Mucosa of descending colon (tissue), 3 donors: ENCODE measurements at regions not wholly inside any gene's neighbourhood (a gene's known extent, or its start where the extent isn't known, plus 50 kb on each side); places are given as distances from the start of the nearest gene placed in this dataset.

Experiments used
- ATAC-seq: fragments of 200-7000 bp; cut with Tn5 transposase; one replicate; pipeline ENCODE4 v1.9.1; 2020; ENCODE audit warnings: mild to moderate bottlenecking, moderate library complexity
- DNase-seq, 3 donors: peaks; one replicate each; pipeline ENCODE4 v3.0.0-alpha.2; 2020
- H3K36me3 ChIP-seq: fragments of 200-600 bp; one replicate; pipeline ENCODE4 v1.8.0; 2021; ENCODE audit warnings: low read depth, mild to moderate bottlenecking
- H3K4me1 ChIP-seq: fragments of 200-600 bp; one replicate; pipeline ENCODE4 v1.8.0; 2021; ENCODE audit warnings: low read depth, mild to moderate bottlenecking
- H3K4me3 ChIP-seq: fragments of 200-600 bp; one replicate; pipeline ENCODE4 v1.8.0; 2021; ENCODE audit warnings: mild to moderate bottlenecking
- H3K9me3 ChIP-seq: fragments of 200-600 bp; one replicate; pipeline ENCODE4 v1.8.0; 2021; ENCODE audit warnings: mild to moderate bottlenecking
- intact Hi-C, 2 donors: fragments of 100-400 bp; cut with DNase I in 1 of 2; cut with micrococcal nuclease in 1 of 2; formaldehyde crosslinking; loops; one replicate each; pipeline versions ENCODE4 v1.11.0 to v1.11.1; 2022; cut with DNase I, micrococcal nuclease
- TF ChIP-seq, protein P1 (sequence below): fragments of 200-600 bp; IDR thresholded peaks from one replicate; pipeline ENCODE4 v1.8.0; 2022; ENCODE audit warnings: antibody characterized with exemption, mild to moderate bottlenecking
- donor health status: DM: no; HTN: no; CAD: no; lungs with moderate emphysema.
- donor health status: DM: no; HTN: no; CAD: no.
- donor health status: DM: no; HTN: yes; CAD: no.

- no peak overlapping the region for H3K4me3 ChIP-seq
- intact Hi-C loops = no loop called here
- ATAC-seq = peak; percentile 50
- no peaks in the 10 kb centered on the region for H3K36me3 ChIP-seq
- H3K4me1 ChIP-seq = peaks cover 4% of the 10 kb centered on the region
- H3K9me3 ChIP-seq = no peaks in the 10 kb centered on the region
- TF ChIP-seq, protein P1, sequence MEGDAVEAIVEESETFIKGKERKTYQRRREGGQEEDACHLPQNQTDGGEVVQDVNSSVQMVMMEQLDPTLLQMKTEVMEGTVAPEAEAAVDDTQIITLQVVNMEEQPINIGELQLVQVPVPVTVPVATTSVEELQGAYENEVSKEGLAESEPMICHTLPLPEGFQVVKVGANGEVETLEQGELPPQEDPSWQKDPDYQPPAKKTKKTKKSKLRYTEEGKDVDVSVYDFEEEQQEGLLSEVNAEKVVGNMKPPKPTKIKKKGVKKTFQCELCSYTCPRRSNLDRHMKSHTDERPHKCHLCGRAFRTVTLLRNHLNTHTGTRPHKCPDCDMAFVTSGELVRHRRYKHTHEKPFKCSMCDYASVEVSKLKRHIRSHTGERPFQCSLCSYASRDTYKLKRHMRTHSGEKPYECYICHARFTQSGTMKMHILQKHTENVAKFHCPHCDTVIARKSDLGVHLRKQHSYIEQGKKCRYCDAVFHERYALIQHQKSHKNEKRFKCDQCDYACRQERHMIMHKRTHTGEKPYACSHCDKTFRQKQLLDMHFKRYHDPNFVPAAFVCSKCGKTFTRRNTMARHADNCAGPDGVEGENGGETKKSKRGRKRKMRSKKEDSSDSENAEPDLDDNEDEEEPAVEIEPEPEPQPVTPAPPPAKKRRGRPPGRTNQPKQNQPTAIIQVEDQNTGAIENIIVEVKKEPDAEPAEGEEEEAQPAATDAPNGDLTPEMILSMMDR = no peak
- peak in 1 of 3 donors; percentile 12 for DNase-seq
Observed at GRCh38 chr1:111565968-111566367, 53.6 kb upstream of the RAP1A start.

DNA sequence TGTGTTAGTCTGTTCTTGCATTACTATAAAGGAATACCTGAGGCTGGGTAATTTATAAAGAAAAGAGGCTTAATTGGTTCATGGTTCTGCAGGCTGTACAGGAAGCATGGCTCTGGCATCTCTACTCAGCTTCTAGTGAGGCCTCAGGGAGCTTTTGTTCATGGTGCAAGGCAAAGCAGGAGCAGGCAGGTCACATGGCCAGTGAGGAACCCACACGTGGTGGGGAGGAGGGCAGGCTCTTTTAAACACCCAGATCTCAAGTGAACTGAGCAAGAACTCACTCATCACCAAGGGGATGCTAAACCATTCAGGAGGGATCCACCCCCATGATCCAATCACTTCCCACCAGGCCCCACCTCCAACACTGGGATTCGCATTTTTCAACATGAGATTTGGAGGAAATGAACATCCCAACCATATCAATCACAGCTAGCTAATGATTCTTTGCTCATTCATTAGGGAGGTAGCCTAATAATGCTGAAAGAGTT is 51.4 kb upstream of the RAP1A start:
- H3K36me3 ChIP-seq = no peaks in the 10 kb centered on the region
- no peak for DNase-seq
- no peak overlapping the region for H3K4me3 ChIP-seq
- TF ChIP-seq, protein P1 = no peak
- no peaks in the 10 kb centered on the region for H3K4me1 ChIP-seq
- ATAC-seq = no peak
- no peaks in the 10 kb centered on the region for H3K9me3 ChIP-seq
- intact Hi-C loops = no loop called here
